CD4-positive, alpha-beta T cell treated with Interleukin-15 for 1 hour (primary cell): ENCODE measurements at regions not wholly inside any gene's neighbourhood (a gene's known extent, or its start where the extent isn't known, plus 50 kb on each side); places are given as distances from the start of the nearest gene placed in this dataset.
"Not testable (repeated sequence)": the region's sequence is repeated elsewhere in the genome, so short reads cannot be mapped to it uniquely, and the experiment has no call there.

ENCODE experiments used
- DNase-seq: peaks from one replicate; pipeline ENCODE4 v3.0.0-alpha.2; 2020

DNA sequence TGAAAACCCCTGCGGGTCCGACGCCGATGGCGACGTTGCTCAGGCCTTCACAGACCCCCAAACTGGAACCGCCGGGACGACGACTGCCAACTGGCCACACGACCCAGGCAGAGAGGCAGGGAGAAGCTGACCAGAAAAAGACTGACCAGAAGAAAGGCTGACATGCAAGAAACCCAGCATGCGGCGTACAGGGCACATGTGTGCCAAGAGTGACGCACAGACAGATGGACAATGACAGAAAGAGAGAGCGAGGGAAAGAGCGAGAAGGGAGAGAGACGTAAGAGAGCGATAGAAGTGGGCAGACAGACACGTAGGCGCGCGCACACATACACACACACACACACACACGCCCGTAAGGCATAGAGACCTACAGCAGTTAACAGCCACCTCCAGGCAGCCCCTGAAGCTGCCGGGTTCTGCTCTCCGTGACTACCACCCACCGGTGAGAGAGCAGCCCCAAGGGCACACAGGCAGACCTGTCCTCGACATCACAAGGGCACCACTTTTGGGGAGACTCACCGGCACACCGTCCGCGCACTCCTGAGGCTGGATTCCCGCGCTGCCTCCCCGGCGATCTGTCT, 67.2 kb upstream of the ZNF527 start:
- no peak for DNase-seq

DNA sequence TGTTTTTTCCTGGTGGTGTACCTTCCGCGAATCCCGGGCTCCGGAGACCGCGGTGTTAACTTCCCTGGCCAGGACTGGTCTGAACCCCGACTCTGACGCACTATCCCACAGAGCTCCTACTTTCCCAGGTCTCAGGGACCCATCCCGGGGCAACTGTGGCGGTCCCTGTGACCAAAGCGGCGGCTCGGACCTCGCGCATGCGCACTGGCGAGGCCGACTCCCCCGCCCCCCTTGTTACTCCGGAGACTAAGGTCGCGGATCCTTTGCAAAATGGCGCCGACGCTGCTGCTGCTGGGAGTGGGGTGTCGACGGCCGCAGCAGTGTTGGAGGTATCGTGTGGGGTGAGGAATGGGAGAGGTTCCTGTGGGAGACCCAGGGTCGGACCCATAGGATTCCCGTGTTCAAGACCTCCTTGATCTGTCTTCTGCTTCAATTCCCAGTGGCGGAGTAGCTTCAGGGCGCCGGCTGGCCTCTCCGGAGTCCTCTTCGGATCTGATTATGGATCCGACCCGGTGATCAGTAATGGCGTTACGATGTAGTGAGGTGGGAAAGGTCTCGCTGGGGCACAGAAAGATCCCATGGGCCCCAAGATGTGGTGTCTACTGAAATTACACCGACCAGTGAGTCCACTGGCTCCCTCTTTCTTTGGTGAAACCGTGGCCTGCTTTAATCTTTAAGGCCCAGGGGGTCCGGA, 66.6 kb upstream of the ZNF527 start:
- DNase-seq: no peak

DNA sequence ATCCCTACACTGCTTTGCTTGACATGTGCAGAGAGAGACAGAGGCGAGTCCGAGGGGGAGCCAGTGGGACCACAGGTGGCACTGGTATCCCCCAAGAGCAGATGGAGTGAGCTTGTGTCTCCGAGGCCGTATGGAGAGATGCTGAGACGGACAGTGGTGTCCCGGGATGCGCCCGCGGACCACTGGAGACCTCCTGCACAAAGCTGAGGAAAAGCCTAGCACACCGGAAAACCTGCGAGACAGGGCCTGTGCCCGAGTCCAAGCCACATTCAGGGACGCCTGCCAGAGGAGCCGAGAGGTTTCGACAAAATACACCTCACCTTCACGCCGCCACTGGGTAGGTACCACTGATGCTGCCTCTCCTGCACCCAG, 66.0 kb upstream of the ZNF527 start:
- DNase-seq: no peak

DNA sequence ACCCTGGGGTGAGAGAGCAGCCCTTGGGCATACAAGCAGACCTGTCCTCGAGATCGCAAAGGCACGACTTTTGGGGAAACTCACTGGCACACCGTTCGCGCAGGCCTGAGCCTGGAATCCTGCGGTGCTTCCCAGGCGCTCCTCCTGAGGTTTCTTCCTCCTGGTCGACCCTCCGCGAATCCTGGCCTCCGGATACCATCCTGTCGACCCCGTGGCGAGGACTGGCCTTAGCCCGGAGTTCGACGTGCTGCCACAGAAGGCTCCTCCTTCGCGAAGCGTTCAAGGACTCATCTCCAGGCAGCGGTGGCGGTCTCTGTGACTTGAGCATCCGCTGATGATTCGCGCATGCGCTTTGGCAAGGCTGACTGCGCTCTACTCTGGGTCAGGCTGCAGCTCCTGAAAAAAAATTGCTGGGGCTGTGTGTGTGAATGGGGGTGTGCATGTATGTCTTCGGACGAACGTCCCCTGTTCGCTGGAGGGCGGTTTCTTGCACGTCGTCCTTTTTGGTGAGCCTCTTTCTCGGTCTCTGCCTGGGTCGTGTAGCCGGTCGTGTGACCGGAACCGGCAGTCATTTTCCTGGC, 64.4 kb upstream of the ZNF527 start:
- DNase-seq: no peak

DNA sequence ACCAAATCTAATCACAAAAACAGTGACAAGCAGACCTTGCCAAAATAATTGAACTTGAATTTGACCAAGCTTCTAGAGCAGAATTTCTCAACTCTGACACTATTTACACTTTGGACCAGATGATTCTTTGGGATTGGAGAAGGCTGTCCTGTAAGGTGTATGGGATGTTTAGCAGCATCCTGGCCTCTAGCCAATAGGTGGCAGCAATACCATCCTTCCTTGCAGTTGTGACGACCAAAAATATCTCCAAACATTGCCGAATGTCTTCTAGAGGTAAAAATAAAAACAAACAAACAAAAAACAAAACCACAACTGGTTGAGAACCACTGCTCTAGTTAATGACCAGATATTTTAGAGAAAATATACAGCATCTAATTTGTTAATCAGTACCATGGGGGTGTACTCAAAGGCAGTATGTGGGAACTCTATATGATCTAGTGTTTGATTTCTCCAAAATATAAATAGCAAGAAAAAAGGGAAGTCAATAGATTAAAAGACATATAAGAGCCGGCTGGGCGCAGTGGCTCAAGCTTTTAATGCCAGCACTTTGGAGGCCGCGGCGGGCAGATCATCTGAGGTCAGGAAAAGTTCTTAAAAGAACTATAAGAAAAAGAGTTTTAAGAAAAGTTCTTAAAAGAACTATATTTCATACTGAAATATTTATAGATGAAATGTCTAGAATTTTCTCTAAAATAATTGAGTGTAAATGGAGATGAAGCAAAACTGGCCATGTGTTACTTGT, 60.9 kb upstream of the ZNF527 start:
- no peak for DNase-seq

DNA sequence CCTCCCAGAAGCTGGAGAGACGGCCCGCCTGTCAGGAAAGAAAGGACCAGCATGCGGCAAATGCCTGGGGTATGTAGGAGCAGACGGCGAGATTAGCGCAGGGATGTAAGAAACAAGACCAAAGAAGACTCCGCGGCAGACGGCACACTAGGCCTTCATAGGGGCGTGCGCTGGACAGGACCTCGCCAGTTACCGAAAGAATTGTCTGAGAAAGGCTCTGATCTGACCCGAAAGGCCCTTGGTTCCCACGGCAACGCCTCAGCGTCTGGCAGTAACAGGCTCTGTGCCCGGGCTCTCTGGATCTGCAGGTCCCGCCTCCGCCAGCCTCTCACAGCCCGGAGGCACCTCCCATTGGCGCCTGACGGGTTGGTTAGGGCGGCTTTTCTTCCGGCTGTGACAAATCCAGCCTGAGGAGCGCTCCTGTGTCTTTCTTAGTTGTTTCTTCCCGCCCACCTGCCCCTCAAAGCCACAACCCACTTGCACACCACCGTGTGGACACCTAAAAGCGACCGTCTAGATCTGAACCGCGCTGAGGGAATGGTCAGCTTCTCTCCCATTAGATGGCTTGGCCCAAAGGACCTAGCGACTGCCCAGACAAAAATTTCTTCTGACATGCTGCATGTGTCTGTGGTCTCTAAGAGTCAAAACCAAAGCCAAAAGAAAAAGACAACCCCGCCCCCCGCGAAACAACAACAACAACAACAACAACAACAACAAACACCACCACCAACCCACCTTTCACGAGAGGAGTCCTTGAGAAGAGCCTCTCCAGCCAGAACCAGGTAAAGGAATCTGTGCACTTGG, 58.2 kb upstream of the ZNF527 start:
- peak; percentile 76 for DNase-seq

DNA sequence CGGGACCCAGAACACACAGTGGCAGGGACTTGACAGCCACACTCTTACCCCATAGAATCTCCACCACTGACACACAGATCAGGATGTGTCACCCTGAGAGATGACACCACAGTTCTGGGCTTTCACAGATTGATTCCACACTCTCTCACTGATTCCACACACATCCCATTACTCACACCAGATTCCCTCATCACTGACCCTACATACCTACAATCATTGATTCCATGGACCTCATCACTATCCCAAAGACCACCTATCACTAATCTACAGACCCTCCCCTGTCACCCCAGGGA, 57.6 kb upstream of the ZNF527 start:
- no peak for DNase-seq

DNA sequence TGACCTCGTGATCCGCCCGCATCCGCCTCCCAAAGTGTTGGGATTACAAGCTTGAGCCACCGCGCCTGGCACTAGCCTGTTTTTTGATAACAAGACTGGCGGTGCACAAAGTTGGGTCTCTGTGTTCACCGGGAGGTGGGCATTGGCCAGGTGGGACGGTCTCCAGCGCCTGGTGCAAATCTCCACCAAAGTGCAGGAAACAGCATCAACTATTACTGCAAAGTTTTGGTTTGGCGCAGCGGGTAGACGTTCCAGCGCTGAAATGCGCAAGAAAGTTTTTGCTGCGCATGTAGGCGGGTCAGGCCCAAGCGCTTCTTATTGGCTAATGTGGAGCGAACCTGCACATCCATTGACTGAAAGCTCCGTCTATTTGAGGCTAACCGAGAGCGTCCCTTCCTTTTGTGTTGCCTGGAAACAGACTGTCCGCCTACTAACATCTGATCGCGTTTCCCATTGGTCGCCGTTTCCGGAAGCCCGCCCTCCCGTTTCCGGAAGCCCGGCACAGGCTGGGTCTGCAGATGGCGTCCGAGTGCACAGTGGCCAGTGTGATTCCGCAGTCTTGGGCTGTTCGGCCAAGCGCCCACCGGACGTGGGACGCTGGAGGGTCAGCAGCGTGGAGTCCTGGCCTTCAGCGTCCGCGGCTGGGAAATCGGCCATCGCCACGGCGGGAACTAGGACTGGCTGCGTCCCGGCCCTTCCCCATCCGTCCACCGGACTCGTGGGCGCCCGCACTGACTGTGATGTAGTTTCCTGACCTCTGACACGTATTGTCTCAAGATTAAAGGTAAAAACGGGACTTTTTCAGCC, 53.3 kb upstream of the ZNF527 start:
- DNase-seq: peak; percentile 96

DNA sequence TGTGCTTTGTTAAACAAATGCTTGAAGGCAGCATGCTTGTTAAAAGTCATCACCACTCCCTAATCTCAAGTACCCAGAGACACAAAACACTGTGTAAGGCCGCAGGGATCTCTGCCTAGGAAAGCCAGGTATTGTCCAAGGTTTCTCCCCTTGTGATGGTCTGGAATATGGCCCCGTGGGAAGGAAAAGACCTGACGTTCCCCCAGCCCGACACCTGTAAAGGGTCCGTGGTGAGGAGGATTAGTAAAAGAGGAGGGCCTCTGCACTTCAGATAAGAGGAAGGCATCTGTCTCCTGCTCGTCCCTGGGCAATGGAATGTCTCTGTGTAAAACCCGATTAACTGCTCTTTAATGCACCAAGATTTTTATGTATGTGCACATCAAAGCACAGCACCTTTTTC, 49.9 kb upstream of the ZNF527 start:
- not testable (repeated sequence) for DNase-seq
